ENCODE measurements at regions not wholly inside any gene's neighbourhood (a gene's known extent, or its start where the extent isn't known, plus 50 kb on each side); places are given as distances from the start of the nearest gene placed in this dataset.

GRCh38 chr11:15616130-15617105 lies 501.7 kb downstream of the INSC start:
- H2AFZ ChIP-seq (ENCODE audit: low read length) = no peak overlapping the region
- no peaks in the 10 kb centered on the region for H3K9me2 ChIP-seq (replicated peaks; ENCODE audit: insufficient read depth, low read length)
- H3K9me3 ChIP-seq (ENCODE audit: low read length) = no peaks in the 10 kb centered on the region
- no peaks in the 10 kb centered on the region for H3K79me2 ChIP-seq (ENCODE audit: low read length)
- no peaks in the 10 kb centered on the region for H3K4me1 ChIP-seq (ENCODE audit: low read length)
- 0 out of 2 replicates have a peak, but pooled peaks cover 2% of the 10 kb centered on the region for H3K27me3 ChIP-seq (ENCODE audit: low read length)
- H3K36me3 ChIP-seq (ENCODE audit: insufficient read depth, low read length) = no peaks in the 10 kb centered on the region
- no peaks in the 10 kb centered on the region for H4K20me1 ChIP-seq (ENCODE audit: insufficient read depth, low read depth, low read length)
- DNase-seq = no peak
- no peak overlapping the region for H3K27ac ChIP-seq (ENCODE audit: low read length)
- H3K4me2 ChIP-seq (ENCODE audit: low read depth, low read length, poor library complexity, severe bottlenecking) = no peak overlapping the region
- H3K9ac ChIP-seq (ENCODE audit: low read length) = no peak overlapping the region
- no peak overlapping the region for H3K4me3 ChIP-seq (ENCODE audit: low read length)

- Histone ChIP-seq H3K9me3 (ENCODE audit: low read length) (no peaks in the 10 kb centered on the region), H3K79me2 (ENCODE audit: low read length) (no peaks in the 10 kb centered on the region), H4K20me1 (ENCODE audit: insufficient read depth, low read depth, low read length) (no peaks in the 10 kb centered on the region), H3K9me2 (replicated peaks; ENCODE audit: insufficient read depth, low read length) (no peaks in the 10 kb centered on the region), H2AFZ (ENCODE audit: low read length) (no peak overlapping the region), H3K27me3 (ENCODE audit: low read length) (0 out of 2 replicates have a peak, but pooled peaks cover 2% of the 10 kb centered on the region), H3K36me3 (ENCODE audit: insufficient read depth, low read length) (no peaks in the 10 kb centered on the region), H3K4me1 (ENCODE audit: low read length) (no peaks in the 10 kb centered on the region), H3K9ac (ENCODE audit: low read length) (no peak overlapping the region), H3K4me3 (ENCODE audit: low read length) (no peak overlapping the region), H3K27ac (ENCODE audit: low read length) (no peak overlapping the region), H3K4me2 (ENCODE audit: low read depth, low read length, poor library complexity, severe bottlenecking) (no peak overlapping the region)
- no peak for DNase-seq
These were observed 502.4 kb downstream of the INSC start for GRCh38 chr11:15617126-15617525.

- Histone ChIP-seq H3K4me3 (ENCODE audit: low read length) (no peak overlapping the region), H3K9me2 (replicated peaks; ENCODE audit: insufficient read depth, low read length) (no peaks in the 10 kb centered on the region), H3K9ac (ENCODE audit: low read length) (no peak overlapping the region), H3K79me2 (ENCODE audit: low read length) (no peaks in the 10 kb centered on the region), H3K4me2 (ENCODE audit: low read depth, low read length, poor library complexity, severe bottlenecking) (no peak overlapping the region), H3K27ac (ENCODE audit: low read length) (no peak overlapping the region), H2AFZ (ENCODE audit: low read length) (no peak overlapping the region), H3K27me3 (ENCODE audit: low read length) (0 out of 2 replicates have a peak, but pooled peaks cover 2% of the 10 kb centered on the region), H3K9me3 (ENCODE audit: low read length) (no peaks in the 10 kb centered on the region), H3K4me1 (ENCODE audit: low read length) (no peaks in the 10 kb centered on the region), H4K20me1 (ENCODE audit: insufficient read depth, low read depth, low read length) (no peaks in the 10 kb centered on the region), H3K36me3 (ENCODE audit: insufficient read depth, low read length) (no peaks in the 10 kb centered on the region)
- DNase-seq = no peak
These were observed 503.9 kb downstream of the INSC start for GRCh38 chr11:15618583-15619032.

- Histone ChIP-seq H3K27ac (ENCODE audit: low read length) (no peak overlapping the region), H3K79me2 (ENCODE audit: low read length) (no peaks in the 10 kb centered on the region), H3K4me3 (ENCODE audit: low read length) (no peak overlapping the region), H3K9ac (ENCODE audit: low read length) (no peak overlapping the region), H3K36me3 (ENCODE audit: insufficient read depth, low read length) (no peaks in the 10 kb centered on the region), H3K9me2 (replicated peaks; ENCODE audit: insufficient read depth, low read length) (no peaks in the 10 kb centered on the region), H3K9me3 (ENCODE audit: low read length) (no peaks in the 10 kb centered on the region), H3K27me3 (ENCODE audit: low read length) (no peaks in the 10 kb centered on the region), H2AFZ (ENCODE audit: low read length) (no peak overlapping the region), H3K4me2 (ENCODE audit: low read depth, low read length, poor library complexity, severe bottlenecking) (no peak overlapping the region), H4K20me1 (ENCODE audit: insufficient read depth, low read depth, low read length) (no peaks in the 10 kb centered on the region), H3K4me1 (ENCODE audit: low read length) (no peaks in the 10 kb centered on the region)
- no peak for DNase-seq
These were observed 506.8 kb downstream of the INSC start for GRCh38 chr11:15621565-15621964.

- Histone ChIP-seq H3K4me2 (ENCODE audit: low read depth, low read length, poor library complexity, severe bottlenecking) (no peak overlapping the region), H3K27me3 (ENCODE audit: low read length) (no peaks in the 10 kb centered on the region), H4K20me1 (ENCODE audit: insufficient read depth, low read depth, low read length) (no peaks in the 10 kb centered on the region), H2AFZ (ENCODE audit: low read length) (no peak overlapping the region), H3K36me3 (ENCODE audit: insufficient read depth, low read length) (no peaks in the 10 kb centered on the region), H3K9me3 (ENCODE audit: low read length) (no peaks in the 10 kb centered on the region), H3K27ac (ENCODE audit: low read length) (no peak overlapping the region), H3K9me2 (replicated peaks; ENCODE audit: insufficient read depth, low read length) (no peaks in the 10 kb centered on the region), H3K4me3 (ENCODE audit: low read length) (no peak overlapping the region), H3K79me2 (ENCODE audit: low read length) (no peaks in the 10 kb centered on the region), H3K9ac (ENCODE audit: low read length) (no peak overlapping the region), H3K4me1 (ENCODE audit: low read length) (no peaks in the 10 kb centered on the region)
- DNase-seq = no peak
These were observed 507.6 kb downstream of the INSC start for GRCh38 chr11:15622231-15622890.

- H3K27ac ChIP-seq (ENCODE audit: low read length) = no peak overlapping the region
- no peaks in the 10 kb centered on the region for H4K20me1 ChIP-seq (ENCODE audit: insufficient read depth, low read depth, low read length)
- no peak overlapping the region for H3K9ac ChIP-seq (ENCODE audit: low read length)
- H3K27me3 ChIP-seq (ENCODE audit: low read length) = no peaks in the 10 kb centered on the region
- no peaks in the 10 kb centered on the region for H3K9me3 ChIP-seq (ENCODE audit: low read length)
- no peaks in the 10 kb centered on the region for H3K79me2 ChIP-seq (ENCODE audit: low read length)
- H3K4me1 ChIP-seq (ENCODE audit: low read length) = no peaks in the 10 kb centered on the region
- no peak for DNase-seq
- no peak overlapping the region for H3K4me3 ChIP-seq (ENCODE audit: low read length)
- no peaks in the 10 kb centered on the region for H3K36me3 ChIP-seq (ENCODE audit: insufficient read depth, low read length)
- no peak overlapping the region for H2AFZ ChIP-seq (ENCODE audit: low read length)
- H3K9me2 ChIP-seq (replicated peaks; ENCODE audit: insufficient read depth, low read length) = no peaks in the 10 kb centered on the region
- H3K4me2 ChIP-seq (ENCODE audit: low read depth, low read length, poor library complexity, severe bottlenecking) = no peak overlapping the region
These were observed 510.0 kb downstream of the INSC start for GRCh38 chr11:15624701-15625100.

GRCh38 chr11:15625691-15626090 lies 511.0 kb downstream of the INSC start:
- H3K79me2 ChIP-seq (ENCODE audit: low read length) = no peaks in the 10 kb centered on the region
- H3K9me3 ChIP-seq (ENCODE audit: low read length) = no peaks in the 10 kb centered on the region
- H3K9me2 ChIP-seq (replicated peaks; ENCODE audit: insufficient read depth, low read length) = no peaks in the 10 kb centered on the region
- H3K36me3 ChIP-seq (ENCODE audit: insufficient read depth, low read length) = no peaks in the 10 kb centered on the region
- H3K27me3 ChIP-seq (ENCODE audit: low read length) = no peaks in the 10 kb centered on the region
- no peak overlapping the region for H3K9ac ChIP-seq (ENCODE audit: low read length)
- no peak overlapping the region for H3K4me3 ChIP-seq (ENCODE audit: low read length)
- H3K4me1 ChIP-seq (ENCODE audit: low read length) = no peaks in the 10 kb centered on the region
- H2AFZ ChIP-seq (ENCODE audit: low read length) = no peak overlapping the region
- no peaks in the 10 kb centered on the region for H4K20me1 ChIP-seq (ENCODE audit: insufficient read depth, low read depth, low read length)
- H3K4me2 ChIP-seq (ENCODE audit: low read depth, low read length, poor library complexity, severe bottlenecking) = no peak overlapping the region
- no peak overlapping the region for H3K27ac ChIP-seq (ENCODE audit: low read length)
- DNase-seq = no peak

GRCh38 chr11:15627560-15627959 lies 512.8 kb downstream of the INSC start:
- Histone ChIP-seq H3K27ac (ENCODE audit: low read length) (no peak overlapping the region), H3K79me2 (ENCODE audit: low read length) (no peaks in the 10 kb centered on the region), H4K20me1 (ENCODE audit: insufficient read depth, low read depth, low read length) (no peaks in the 10 kb centered on the region), H3K9me2 (replicated peaks; ENCODE audit: insufficient read depth, low read length) (no peaks in the 10 kb centered on the region), H2AFZ (ENCODE audit: low read length) (no peak overlapping the region), H3K9ac (ENCODE audit: low read length) (no peak overlapping the region), H3K9me3 (ENCODE audit: low read length) (no peaks in the 10 kb centered on the region), H3K4me1 (ENCODE audit: low read length) (no peaks in the 10 kb centered on the region), H3K4me2 (ENCODE audit: low read depth, low read length, poor library complexity, severe bottlenecking) (no peak overlapping the region), H3K4me3 (ENCODE audit: low read length) (no peak overlapping the region), H3K36me3 (ENCODE audit: insufficient read depth, low read length) (no peaks in the 10 kb centered on the region), H3K27me3 (ENCODE audit: low read length) (no peaks in the 10 kb centered on the region)
- no peak for DNase-seq
